Transverse colon (tissue), 3 donors: ENCODE measurements at regions not wholly inside any gene's neighbourhood (a gene's known extent, or its start where the extent isn't known, plus 50 kb on each side); places are given as distances from the start of the nearest gene placed in this dataset.

ENCODE experiments used
- CTCF ChIP-seq, 5 experiments: fragments of 200-600 bp in 3 of 5; fragments of 450-650 bp in 2 of 5; sonication (generic) in 3 of 5; IDR thresholded peaks; 1 replicate in 2 of 5; 2 replicates in 3 of 5; pipeline ENCODE4 v1.5.1; 2016 to 2017; ENCODE audit warnings: antibody characterized with exemption in 5 of 5, inconsistent platforms in 3 of 5, mild to moderate bottlenecking in 2 of 5, moderate library complexity in 1 of 5
- EP300 ChIP-seq: sonication (generic); formaldehyde crosslinking; IDR thresholded peaks from one replicate; pipeline ENCODE4 v1.6.1; 2017; ENCODE audit warnings: antibody characterized with exemption, low read depth
- POLR2A ChIP-seq: fragments of 450-650 bp; IDR thresholded peaks from one replicate; pipeline ENCODE4 v1.6.1; 2016; ENCODE audit warnings: antibody characterized with exemption, mild to moderate bottlenecking, moderate library complexity

GRCh38 chr4:137393044-137393443 is 139.2 kb downstream of the PCDH18 start:
- no peak for TF ChIP-seq POLR2A
- no peak for TF ChIP-seq CTCF (IDR thresholded peaks at IDR 0.05)
- TF ChIP-seq EP300 = no peak
